GM12878 (cell line): ENCODE measurements at regions not wholly inside any gene's neighbourhood (a gene's known extent, or its start where the extent isn't known, plus 50 kb on each side); places are given as distances from the start of the nearest gene placed in this dataset.

Experiments
- ATAC-seq: fragments of 200-7000 bp; cut with Tn5 transposase; 3 replicates; pipeline ENCODE4 v1.9.1; 2020; ENCODE audit warnings: mild to moderate bottlenecking, moderate library complexity
- BruUV-seq: library from RNA; stranded (reverse); fragments of 400-500 nt; replicated peaks from 2 replicates; lab custom pipeline; 2021; lab: Mats Ljungman, UMichigan
- CTCF ChIA-PET: fragments of 300-600 bp; sonication (Branson Sonifier 250); formaldehyde crosslinking; extraction: SDS; loops from one replicate; lab custom pipeline; 2021; ENCODE audit warnings: inconsistent platforms; lab: Yijun Ruan, JAX
- POLR2A ChIA-PET: fragments of 350-600 bp; formaldehyde crosslinking; extraction: SDS; loops from one replicate; lab custom pipeline; 2021; ENCODE audit warnings: inconsistent platforms; lab: Charles Lee
- RAD21 ChIA-PET: fragments of 300-600 bp; sonication (Branson Sonifier 250); formaldehyde crosslinking; loops from one replicate; lab custom pipeline; 2023; ENCODE audit warnings: antibody characterized with exemption; ENCODE audit not compliant: unreplicated experiment; lab: Charles Lee
- SMC1A ChIA-PET: fragments of 300-600 bp; sonication (Branson Sonifier 250); formaldehyde crosslinking; loops from one replicate; lab custom pipeline; 2023; ENCODE audit not compliant: unreplicated experiment, uncharacterized antibody; lab: Charles Lee
- DNase-seq: peaks from one replicate; pipeline ENCODE4 v3.0.0-alpha.2; 2011; ENCODE audit warnings: low read depth, low spot score
- FAIRE-seq: peaks from 3 replicates; lab custom pipeline; 2011; peaks lifted over from hg19 to GRCh38; lab: Jason Lieb, UNC
- H2AFZ ChIP-seq: 2 replicates; pipeline ENCODE4 v1.6.0; 2011; ENCODE audit warnings: low read depth, low read length, control low read depth; ENCODE audit not compliant: control insufficient read depth
- H3K27ac ChIP-seq: 2 replicates; pipeline ENCODE4 v1.5.1; 2011; ENCODE audit warnings: control low read depth; ENCODE audit not compliant: control insufficient read depth, insufficient read depth
- H3K27me3 ChIP-seq, 2 experiments: replicated peaks in 1 of 2; 2 replicates each; pipeline versions ENCODE4 v1.6.0 to v1.6.1; 2011; ENCODE audit warnings: low read length in 1 of 2; ENCODE audit not compliant: control insufficient read depth in 2 of 2, insufficient read depth in 2 of 2
- H3K36me3 ChIP-seq, 2 experiments: 2 replicates each; pipeline ENCODE4 v1.5.1; 2011; ENCODE audit warnings: low read length in 1 of 2; ENCODE audit not compliant: control insufficient read depth in 2 of 2, insufficient read depth in 2 of 2
- H3K4me1 ChIP-seq: 2 replicates; pipeline ENCODE4 v1.6.1; 2011; ENCODE audit warnings: mild to moderate bottlenecking, low read length, moderate library complexity, mixed read lengths; ENCODE audit not compliant: control insufficient read depth, insufficient read depth
- H3K4me2 ChIP-seq: 2 replicates; pipeline ENCODE4 v1.6.0; 2011; ENCODE audit warnings: control low read depth; ENCODE audit not compliant: control insufficient read depth, insufficient read depth
- H3K4me3 ChIP-seq: fragments of 200-600 bp; sonication (generic); 2 replicates; pipeline ENCODE4 v1.5.1; 2016
- H3K79me2 ChIP-seq: 2 replicates; pipeline ENCODE4 v1.6.0; 2011; ENCODE audit warnings: low read length; ENCODE audit not compliant: control insufficient read depth, insufficient read depth
- H3K9ac ChIP-seq: 2 replicates; pipeline ENCODE4 v1.8.0; 2011; ENCODE audit warnings: low read length, control low read depth, mixed read lengths; ENCODE audit not compliant: control insufficient read depth, insufficient read depth
- H3K9me3 ChIP-seq: replicated peaks from 3 replicates; pipeline ENCODE4 v1.5.1; 2011; ENCODE audit warnings: mild to moderate bottlenecking, low read length; ENCODE audit not compliant: control insufficient read depth, insufficient read depth
- H4K20me1 ChIP-seq: 2 replicates; pipeline ENCODE4 v1.6.0; 2011; ENCODE audit not compliant: control insufficient read depth, insufficient read depth
- BHLHE40 ChIP-seq, 2 experiments: fragments of 450-650 bp in 1 of 2; IDR thresholded peaks; 2 replicates each; pipeline ENCODE4 v1.6.1; 2011 to 2017; ENCODE audit warnings: low read depth in 2 of 2, borderline replicate concordance in 1 of 2, improper control_type of control experiment in 1 of 2, low read length in 1 of 2, mild to moderate bottlenecking in 1 of 2
- CHD4 ChIP-seq: fragments of 200-600 bp; sonication (generic); IDR thresholded peaks from 2 replicates; pipeline ENCODE4 v1.6.1; 2016; ENCODE audit warnings: mild to moderate bottlenecking
- EZH2 ChIP-seq: IDR thresholded peaks from 2 replicates; pipeline ENCODE4 v1.6.1; 2012; ENCODE audit warnings: low read depth, mild to moderate bottlenecking, control low read depth, inconsistent platforms, low read length, borderline replicate concordance; ENCODE audit not compliant: control insufficient read depth
- RAD51 ChIP-seq: fragments of 450-650 bp; IDR thresholded peaks from 2 replicates; pipeline ENCODE4 v1.6.1; 2016; ENCODE audit warnings: moderate library complexity, mild to moderate bottlenecking, inconsistent platforms
- WGBS: methylation state at CpG from one replicate; pipeline ENCODE4 v1.1.6; 2016; ENCODE audit warnings: low lambda C conversion rate; ENCODE audit not compliant: insufficient replicate concordance, insufficient coverage; ENCODE audit errors: missing lambda C conversion rate; 5-methylcytosine and 5-hydroxymethylcytosine counted together
- in situ Hi-C: fragments of 300-500 bp; cut with MboI; formaldehyde crosslinking; loops from 9 replicates; pipeline ENCODE4 v1.14.3; 2018; ENCODE audit warnings: mixed read lengths
- intact Hi-C: fragments of 100-400 bp; cut with micrococcal nuclease; formaldehyde crosslinking; loops from one replicate; pipeline ENCODE4 v1.14.2; 2022; ENCODE audit not compliant: unreplicated experiment
- TF ChIP-seq, protein P1 (sequence below): IDR thresholded peaks from 2 replicates; pipeline ENCODE4 v1.6.1; 2011; ENCODE audit warnings: mild to moderate bottlenecking, low read depth, low read length, moderate library complexity; ENCODE audit not compliant: insufficient replicate concordance
- TF ChIP-seq, protein P2 (sequence below): IDR thresholded peaks from 2 replicates; pipeline ENCODE4 v1.6.1; 2011; ENCODE audit warnings: borderline replicate concordance, low read depth, mild to moderate bottlenecking, moderate library complexity, mixed read lengths, low read length; ENCODE audit not compliant: insufficient read depth; ENCODE audit errors: extremely low read length

DNA sequence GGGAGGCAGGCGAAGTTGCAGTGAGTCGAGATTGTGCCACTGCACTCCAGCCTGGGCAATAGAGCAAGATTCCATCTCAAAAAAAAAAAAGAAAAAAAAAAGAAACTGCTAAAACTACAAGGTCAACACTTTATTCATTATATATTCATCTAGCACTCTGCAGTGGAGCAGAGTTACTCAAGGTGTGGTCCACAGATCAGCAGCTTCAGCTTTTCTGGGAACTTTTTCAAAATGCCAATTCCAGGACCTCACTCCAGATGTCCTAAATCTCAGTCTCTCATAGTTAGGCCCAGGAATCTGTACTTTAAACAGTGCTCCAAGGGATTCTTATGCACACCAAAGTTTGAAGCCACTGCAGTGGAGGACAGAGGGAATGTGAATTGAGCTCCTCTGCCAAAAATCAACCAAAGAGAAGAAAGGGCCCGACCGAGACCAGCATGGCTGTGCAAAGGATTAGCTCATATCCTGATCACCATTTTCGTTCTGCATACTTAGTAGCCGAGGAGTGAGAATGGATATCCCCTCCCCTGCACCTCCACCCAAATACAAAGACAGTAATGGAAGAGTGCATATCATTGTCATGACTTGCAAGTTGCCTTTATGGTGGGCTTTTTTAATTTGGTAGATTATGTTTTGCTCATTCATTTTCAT lies 201.9 kb downstream of the MEX3B start (continued):
- TF ChIP-seq, protein P1, sequence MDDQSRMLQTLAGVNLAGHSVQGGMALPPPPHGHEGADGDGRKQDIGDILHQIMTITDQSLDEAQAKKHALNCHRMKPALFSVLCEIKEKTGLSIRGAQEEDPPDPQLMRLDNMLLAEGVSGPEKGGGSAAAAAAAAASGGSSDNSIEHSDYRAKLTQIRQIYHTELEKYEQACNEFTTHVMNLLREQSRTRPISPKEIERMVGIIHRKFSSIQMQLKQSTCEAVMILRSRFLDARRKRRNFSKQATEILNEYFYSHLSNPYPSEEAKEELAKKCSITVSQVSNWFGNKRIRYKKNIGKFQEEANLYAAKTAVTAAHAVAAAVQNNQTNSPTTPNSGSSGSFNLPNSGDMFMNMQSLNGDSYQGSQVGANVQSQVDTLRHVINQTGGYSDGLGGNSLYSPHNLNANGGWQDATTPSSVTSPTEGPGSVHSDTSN, result no peak

DNA sequence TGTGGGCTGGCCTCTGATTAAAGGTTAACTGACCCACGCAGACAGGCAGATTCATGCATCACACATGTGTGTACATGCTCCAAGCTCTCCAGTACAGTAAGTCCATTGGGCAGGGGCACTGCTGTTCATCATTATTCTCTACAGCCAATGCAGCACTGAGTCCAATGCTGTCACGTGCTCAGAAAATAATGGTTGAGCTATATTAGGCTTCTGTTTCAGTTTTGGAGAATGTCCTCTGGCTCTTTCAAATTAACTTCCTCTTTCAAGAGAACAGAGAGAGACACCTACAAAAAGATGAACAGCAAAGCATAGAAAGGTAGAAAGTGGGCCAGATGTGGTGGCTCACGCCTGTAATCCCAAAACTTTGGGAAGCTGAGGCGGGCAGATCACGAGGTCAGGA lies 202.6 kb downstream of the MEX3B start:
- TF ChIP-seq, protein P2, sequence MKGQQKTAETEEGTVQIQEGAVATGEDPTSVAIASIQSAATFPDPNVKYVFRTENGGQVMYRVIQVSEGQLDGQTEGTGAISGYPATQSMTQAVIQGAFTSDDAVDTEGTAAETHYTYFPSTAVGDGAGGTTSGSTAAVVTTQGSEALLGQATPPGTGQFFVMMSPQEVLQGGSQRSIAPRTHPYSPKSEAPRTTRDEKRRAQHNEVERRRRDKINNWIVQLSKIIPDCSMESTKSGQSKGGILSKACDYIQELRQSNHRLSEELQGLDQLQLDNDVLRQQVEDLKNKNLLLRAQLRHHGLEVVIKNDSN, result peak; percentile 44
- TF ChIP-seq EZH2, result no peak
- peak; percentile 17; the same call in 1 of the 2 replicates for TF ChIP-seq RAD51
- peak in 1 of 2 experiments; percentile 38; a peak in 1 of 4 replicates for TF ChIP-seq BHLHE40 (IDR thresholded peaks at IDR 0.05; ENCODE audit: borderline replicate concordance in 1 of 2, low read depth in 2 of 2, low read length in 1 of 2)
- TF ChIP-seq CHD4, result no peak
- TF ChIP-seq, all 136 proteins: peak for 3
- ChIA-PET POLR2A (interaction anchor here (0.7 kb wide), 1 partner anchor 1000 kb away, joined by 5 read pairs; no protein-coding TSS in a partner anchor), RAD21 (no interaction called here), SMC1A (no interaction called here), CTCF (interaction anchor here (0.7 kb wide), 1 partner anchor 95 kb away, joined by 3 read pairs; no protein-coding TSS in a partner anchor)
- Histone ChIP-seq H3K36me3 (no peaks in the 10 kb centered on the region), H3K4me2 (no peak overlapping the region), H3K79me2 (no peaks in the 10 kb centered on the region), H3K9ac (no peak overlapping the region), H3K27ac (no peak overlapping the region), H3K4me3 (no peak overlapping the region), H2AFZ (no peak overlapping the region), H4K20me1 (no peaks in the 10 kb centered on the region), H3K9me3 (no peaks in the 10 kb centered on the region), H3K4me1 (peaks cover 8% of the 10 kb centered on the region; the same call in 1 of the 2 replicates), H3K27me3 (no peaks in the 10 kb centered on the region)
- BruUV-seq, result no TSS peak
- FAIRE-seq (no peak), DNase-seq (peak; percentile 27), ATAC-seq (peak; percentile 79)
- 48% methylated on average over 5 of the region's 5 CpGs for WGBS
- intact Hi-C loops (no loop called here), in situ Hi-C loops (no loop called here)
